ENCODE measurements at regions not wholly inside any gene's neighbourhood (a gene's known extent, or its start where the extent isn't known, plus 50 kb on each side); places are given as distances from the start of the nearest gene placed in this dataset.
A peak's percentile ranks its signal among the peaks of the same experiment; 100 is the strongest.
"Not testable (repeated sequence)": the region's sequence is repeated elsewhere in the genome, so short reads cannot be mapped to it uniquely, and the experiment has no call there.

DNA sequence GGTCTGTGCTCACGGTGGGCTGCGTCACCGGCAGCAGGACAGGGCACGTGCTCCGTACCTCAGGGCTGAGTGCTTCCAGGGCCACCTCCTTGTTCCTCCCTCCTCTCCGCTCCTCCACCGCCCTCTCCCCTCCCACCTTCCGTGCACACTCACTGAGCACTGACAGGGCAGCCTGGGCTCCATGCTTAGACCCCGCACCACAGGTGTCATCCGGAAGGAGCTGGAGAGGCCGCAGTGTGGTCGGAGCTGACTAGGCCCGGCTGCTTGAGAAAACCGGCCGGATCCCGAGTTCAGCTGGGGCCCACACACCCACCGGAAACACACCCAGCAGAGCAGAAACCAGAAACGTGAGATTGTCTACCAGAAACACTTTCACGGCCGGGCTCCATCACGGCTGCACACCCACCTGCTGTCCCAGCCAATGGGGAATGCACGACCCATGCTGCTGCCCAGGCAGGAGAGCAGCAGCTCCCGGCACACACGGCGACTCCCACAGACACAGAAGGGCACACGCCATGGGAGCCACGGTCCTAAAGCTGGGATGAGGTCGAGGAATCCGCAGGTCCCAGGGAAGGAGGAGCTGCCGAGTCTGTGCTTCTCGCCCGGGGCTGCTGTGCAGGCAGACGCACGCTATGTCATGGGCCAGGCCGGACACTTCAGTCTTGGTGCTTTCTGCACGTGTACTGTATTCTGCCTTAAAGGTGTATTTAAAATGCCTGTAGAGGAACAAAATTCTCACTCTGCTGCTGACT, 55.0 kb upstream of the ZNF469 start:
- TF ChIP-seq, protein P1, sequence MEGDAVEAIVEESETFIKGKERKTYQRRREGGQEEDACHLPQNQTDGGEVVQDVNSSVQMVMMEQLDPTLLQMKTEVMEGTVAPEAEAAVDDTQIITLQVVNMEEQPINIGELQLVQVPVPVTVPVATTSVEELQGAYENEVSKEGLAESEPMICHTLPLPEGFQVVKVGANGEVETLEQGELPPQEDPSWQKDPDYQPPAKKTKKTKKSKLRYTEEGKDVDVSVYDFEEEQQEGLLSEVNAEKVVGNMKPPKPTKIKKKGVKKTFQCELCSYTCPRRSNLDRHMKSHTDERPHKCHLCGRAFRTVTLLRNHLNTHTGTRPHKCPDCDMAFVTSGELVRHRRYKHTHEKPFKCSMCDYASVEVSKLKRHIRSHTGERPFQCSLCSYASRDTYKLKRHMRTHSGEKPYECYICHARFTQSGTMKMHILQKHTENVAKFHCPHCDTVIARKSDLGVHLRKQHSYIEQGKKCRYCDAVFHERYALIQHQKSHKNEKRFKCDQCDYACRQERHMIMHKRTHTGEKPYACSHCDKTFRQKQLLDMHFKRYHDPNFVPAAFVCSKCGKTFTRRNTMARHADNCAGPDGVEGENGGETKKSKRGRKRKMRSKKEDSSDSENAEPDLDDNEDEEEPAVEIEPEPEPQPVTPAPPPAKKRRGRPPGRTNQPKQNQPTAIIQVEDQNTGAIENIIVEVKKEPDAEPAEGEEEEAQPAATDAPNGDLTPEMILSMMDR (IDR thresholded peaks at IDR 0.05; ENCODE audit: insufficient read depth, low read length, missing control alignments): no peak
- DNase-seq (ENCODE audit: low read depth, low spot score): no peak
- ChIA-PET CTCF (no interaction called here), POLR2A (no interaction called here)
- no peak overlapping the region for H3K4me3 ChIP-seq (ENCODE audit: low read depth, low read length)

DNA sequence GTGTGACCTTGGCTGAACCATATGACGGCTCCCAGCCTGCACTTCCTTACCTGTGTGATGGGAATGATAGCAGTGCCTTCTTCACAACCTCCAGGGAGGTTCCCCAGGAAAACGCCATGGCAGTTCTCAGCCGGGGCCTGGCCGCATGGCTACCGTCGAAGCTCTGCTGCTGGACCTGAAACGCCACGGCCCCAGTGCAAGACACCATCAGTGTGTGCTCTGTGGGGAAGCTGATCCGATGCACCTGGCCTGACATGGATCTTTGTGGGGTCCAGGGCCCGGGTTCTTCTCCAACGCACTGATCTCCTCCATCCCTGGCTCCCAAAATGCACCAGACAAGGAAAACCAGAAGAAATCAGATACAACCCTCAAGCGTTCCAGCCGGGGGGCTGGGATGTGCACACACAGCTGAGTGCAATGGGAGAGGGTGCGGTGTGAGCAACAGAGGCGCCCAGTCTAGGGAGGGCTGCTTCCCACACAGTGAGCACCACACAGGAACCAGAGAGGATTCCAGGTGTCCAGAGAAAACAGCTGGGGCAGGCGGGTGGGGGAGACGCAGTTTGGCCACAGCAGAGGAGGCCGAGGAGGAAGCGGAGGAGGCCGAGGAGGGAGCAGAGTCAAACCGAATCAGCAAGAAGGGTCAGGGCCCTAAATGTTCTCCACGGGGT, 54.3 kb upstream of the ZNF469 start:
- TF ChIP-seq, protein P1 (IDR thresholded peaks at IDR 0.05; ENCODE audit: insufficient read depth, low read length, missing control alignments): no peak
- POLR2A ChIA-PET: no interaction called here
- no peak for DNase-seq (ENCODE audit: low read depth, low spot score)
- CTCF ChIA-PET: no interaction called here
- H3K4me3 ChIP-seq (ENCODE audit: low read depth, low read length): no peak overlapping the region

DNA sequence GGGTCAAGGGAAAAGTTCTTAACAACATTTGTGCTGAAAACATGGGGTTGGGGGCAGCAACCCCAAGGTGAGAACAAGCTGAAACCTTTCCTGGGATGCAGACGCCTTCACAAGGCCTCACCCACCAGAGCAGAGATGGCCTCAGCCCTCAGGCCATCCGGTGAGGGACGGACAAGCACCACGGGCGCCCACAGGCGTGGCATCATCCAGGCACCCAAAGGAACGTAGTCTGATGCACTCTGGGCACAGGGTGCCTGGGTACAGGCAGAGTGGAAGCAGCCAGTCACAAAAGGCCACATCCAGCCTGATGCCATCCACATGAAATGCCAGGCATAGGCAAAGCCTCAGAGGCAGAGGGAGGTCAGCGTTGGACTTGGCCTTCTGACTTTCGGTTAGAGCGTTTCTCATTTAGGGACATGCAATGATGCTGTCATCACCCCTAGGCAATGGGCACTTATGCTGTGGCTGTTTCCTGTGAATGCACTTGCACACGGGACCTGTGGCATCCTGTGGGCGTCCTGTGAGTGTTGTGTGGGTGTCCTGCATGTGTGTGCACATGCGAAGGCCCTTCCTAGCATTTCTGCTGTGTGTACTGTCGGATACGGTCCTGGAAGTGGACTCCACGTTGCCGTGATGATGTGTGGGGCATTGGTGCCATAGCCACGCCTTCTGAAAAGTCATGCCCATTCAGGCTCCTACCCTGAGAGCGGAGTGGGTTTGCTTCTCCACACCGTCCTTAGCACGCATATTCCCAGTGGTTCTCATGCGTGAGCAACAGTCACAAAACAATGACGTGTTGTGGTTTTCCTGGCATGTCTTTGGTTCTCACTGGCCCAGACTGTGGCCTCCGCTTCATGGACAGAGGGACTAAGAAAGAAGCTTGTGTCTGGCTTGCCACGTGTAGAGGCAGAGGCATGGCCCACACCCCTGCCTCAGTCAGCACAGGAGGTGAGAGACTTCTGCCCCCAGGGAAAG, 52.7 kb upstream of the ZNF469 start:
- no peak overlapping the region for H3K4me3 ChIP-seq (ENCODE audit: low read depth, low read length)
- TF ChIP-seq, protein P1 (IDR thresholded peaks at IDR 0.05; ENCODE audit: insufficient read depth, low read length, missing control alignments): no peak
- ChIA-PET POLR2A (no interaction called here), CTCF (no interaction called here)
- DNase-seq (ENCODE audit: low read depth, low spot score): no peak

DNA sequence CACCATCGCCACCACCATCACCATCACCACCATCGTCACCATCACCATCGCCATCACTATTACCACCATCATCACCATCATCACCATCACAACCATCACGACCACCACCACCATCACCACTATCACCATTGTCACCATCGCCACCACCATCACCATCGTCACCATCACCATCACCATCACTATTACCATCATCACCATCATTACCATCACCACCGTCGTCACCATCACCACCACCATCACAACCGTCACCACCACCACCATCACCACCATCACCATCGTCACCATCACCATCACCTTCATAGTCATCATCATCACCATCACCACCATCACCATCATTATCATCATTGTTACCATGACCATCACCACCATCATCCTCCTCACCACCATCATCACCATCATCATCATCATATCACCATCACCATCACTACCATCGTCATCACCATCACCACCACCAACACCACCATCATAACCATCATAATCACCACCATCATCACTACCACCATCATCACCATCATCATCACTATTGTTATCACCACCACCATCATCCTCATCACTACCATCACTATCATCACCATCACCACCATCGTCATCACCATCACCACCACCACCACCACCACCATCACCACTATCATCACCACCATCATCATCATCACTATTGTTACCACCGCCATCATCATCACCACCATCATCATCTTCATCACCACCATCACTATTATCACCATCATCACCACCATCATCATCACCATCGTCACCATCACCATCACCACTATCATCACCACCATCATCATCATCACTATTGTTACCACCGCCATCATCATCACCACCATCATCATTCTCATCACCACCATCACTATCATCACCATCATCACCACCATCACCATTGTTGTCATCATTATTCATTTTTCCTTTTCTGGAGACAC, 51.5 kb upstream of the ZNF469 start:
- CTCF ChIA-PET: no interaction called here
- POLR2A ChIA-PET: interaction anchor here (1.2 kb wide), 1 partner anchor 24 kb away, joined by 13 read pairs; no protein-coding TSS in a partner anchor
- DNase-seq (ENCODE audit: low read depth, low spot score): no peak
- TF ChIP-seq, protein P1 (IDR thresholded peaks at IDR 0.05; ENCODE audit: insufficient read depth, low read length, missing control alignments): no peak
- H3K4me3 ChIP-seq (ENCODE audit: low read depth, low read length): no peak overlapping the region

DNA sequence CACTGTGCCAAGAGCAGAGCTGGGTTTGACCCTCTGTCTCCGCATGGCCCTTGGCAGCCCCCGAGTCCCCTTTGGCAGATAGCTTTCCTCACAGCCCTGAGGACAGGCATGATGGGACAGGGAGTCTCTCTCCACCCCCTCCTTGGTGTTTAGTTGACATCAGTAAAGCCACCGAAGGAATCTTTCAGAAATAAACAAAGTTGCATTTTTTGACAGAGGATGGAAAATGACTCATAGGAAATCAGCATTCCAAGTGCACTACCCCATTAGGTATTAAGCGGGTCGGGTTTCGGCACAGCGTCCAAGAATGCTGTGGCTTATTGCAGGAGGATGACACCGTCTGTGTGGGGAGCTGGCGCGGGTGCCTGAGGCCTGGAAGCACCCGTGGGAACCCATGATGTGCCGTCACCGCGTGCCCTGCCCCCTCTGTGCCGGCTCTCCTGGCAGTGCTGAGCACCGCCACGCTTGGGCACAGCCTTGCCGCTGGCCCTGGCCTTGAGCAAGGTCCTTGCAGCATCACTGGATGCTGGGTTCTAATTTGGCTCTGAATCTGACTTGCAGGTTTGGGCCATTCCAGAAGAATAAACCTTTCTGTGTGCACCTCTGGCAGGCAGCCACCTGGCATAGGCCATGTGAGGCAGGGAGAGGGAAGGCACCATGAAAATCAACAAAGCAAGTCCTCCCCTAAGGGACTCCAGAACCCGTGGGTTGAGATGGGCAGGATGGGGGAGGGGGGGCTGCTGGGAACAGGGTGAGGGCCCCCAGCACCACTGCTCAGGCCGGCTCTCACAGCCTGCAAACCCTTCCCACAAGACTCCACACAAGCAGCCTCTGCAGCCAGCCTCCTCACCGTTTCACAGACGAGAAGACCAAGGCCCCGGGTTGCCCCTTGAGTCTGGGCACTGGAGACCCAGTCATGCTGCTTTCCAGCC, 50.5 kb upstream of the ZNF469 start:
- ChIA-PET POLR2A (interaction anchor here (0.8 to 1.2 kb wide), 2 partner anchors 25 to 28 kb away, joined by 3 to 13 read pairs; no protein-coding TSS in a partner anchor), CTCF (no interaction called here)
- DNase-seq (ENCODE audit: low read depth, low spot score): peak; percentile 99
- no peak overlapping the region for H3K4me3 ChIP-seq (ENCODE audit: low read depth, low read length)
- TF ChIP-seq, protein P1 (IDR thresholded peaks at IDR 0.05; ENCODE audit: insufficient read depth, low read length, missing control alignments): no peak

DNA sequence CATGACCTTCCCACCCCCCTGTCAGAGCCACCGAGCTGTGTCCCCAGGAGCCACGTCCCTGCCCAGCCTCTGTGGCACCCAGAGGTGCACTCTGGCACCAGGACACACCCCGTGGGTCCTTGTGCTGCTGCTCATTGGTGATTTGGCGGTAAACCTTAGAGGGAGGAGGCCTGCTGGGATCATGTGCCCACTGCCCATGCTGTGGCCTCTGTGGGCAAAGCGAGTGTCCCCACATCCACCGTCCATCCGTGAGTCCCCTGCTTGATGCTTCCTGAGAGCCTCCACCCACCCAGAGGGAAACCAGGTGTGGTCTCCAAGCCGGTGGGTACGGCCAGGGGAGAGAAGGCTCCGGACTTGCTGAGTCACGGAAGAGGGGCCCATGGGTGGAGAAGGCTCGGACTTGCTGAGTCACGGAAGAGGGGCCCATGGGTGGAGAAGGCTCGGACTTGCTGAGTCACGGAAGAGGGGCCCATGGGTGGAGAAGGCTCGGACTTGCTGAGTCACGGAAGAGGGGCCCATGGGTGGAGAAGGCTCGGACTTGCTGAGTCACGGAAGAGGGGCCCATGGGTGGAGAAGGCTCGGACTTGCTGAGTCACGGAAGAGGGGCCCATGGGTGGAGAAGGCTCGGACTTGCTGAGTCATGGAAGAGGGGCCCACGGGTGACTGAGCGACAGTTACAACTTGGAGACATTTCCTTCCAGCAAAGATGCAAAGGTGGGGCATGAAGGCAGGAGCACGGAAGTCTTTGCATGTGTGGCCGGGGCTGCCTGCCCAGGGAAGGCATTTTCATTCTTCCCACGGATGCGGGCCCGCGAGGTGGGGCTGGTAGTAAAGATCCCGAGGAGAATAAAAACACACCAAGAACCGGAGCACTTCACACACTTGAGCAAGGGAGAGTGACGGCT, 49.6 kb upstream of the ZNF469 start:
- H3K4me3 ChIP-seq (ENCODE audit: low read depth, low read length): peak overlapping the region; percentile 19
- POLR2A ChIA-PET; DNase-seq (ENCODE audit: low read depth, low spot score); CTCF ChIA-PET: not testable (repeated sequence)

All from AG04449 (cell line).